MCF 10A (cell line): ENCODE measurements at regions not wholly inside any gene's neighbourhood (a gene's known extent, or its start where the extent isn't known, plus 50 kb on each side); places are given as distances from the start of the nearest gene placed in this dataset.

ENCODE experiments used
- BruUV-seq: library from RNA; stranded (reverse); fragments of 400-500 nt; replicated peaks from 2 replicates; lab custom pipeline; 2021; lab: Mats Ljungman, UMichigan
- CTCF ChIA-PET: fragments of 300-600 bp; sonication (Branson Sonifier 250); formaldehyde crosslinking; extraction: SDS; loops from one replicate; lab custom pipeline; 2021; ENCODE audit warnings: antibody characterized with exemption, inconsistent platforms; lab: Yijun Ruan, JAX
- POLR2A ChIA-PET: fragments of 300-600, 350-650 bp; sonication (Branson Sonifier 250); formaldehyde crosslinking; extraction: SDS; loops from one replicate; lab custom pipeline; 2020; ENCODE audit warnings: antibody characterized with exemption, inconsistent platforms; lab: Yijun Ruan, JAX
- DNase-seq: peaks from one replicate; pipeline ENCODE4 v3.0.0-alpha.2; 2018; ENCODE audit not compliant: unreplicated experiment
- H3K27ac Mint-ChIP-seq: one replicate; pipeline ENCODE4 v1.8.0; 2022; ENCODE audit warnings: mild to moderate bottlenecking, low read depth, mixed read lengths; ENCODE audit not compliant: unreplicated experiment
- H3K27me3 Mint-ChIP-seq: one replicate; pipeline ENCODE4 v1.8.0; 2022; ENCODE audit warnings: mixed read lengths; ENCODE audit not compliant: insufficient read depth, unreplicated experiment
- H3K36me3 Mint-ChIP-seq: one replicate; pipeline ENCODE4 v1.8.0; 2022; ENCODE audit warnings: mild to moderate bottlenecking, moderate library complexity, mixed read lengths; ENCODE audit not compliant: insufficient read depth, unreplicated experiment
- H3K4me1 Mint-ChIP-seq: one replicate; pipeline ENCODE4 v1.8.0; 2022; ENCODE audit warnings: mixed read lengths; ENCODE audit not compliant: insufficient read depth, unreplicated experiment
- H3K4me3 Mint-ChIP-seq: one replicate; pipeline ENCODE4 v1.8.0; 2022; ENCODE audit warnings: mild to moderate bottlenecking, moderate library complexity, mixed read lengths; ENCODE audit not compliant: unreplicated experiment
- H3K9me3 Mint-ChIP-seq: one replicate; pipeline ENCODE4 v1.8.0; 2022; ENCODE audit warnings: mixed read lengths; ENCODE audit not compliant: unreplicated experiment
- CTCF ChIP-seq: fragments of 200-600 bp; IDR thresholded peaks from one replicate; pipeline ENCODE4 v1.8.0; 2022; ENCODE audit warnings: antibody characterized with exemption, mild to moderate bottlenecking; ENCODE audit not compliant: unreplicated experiment
- intact Hi-C: fragments of 100-400 bp; cut with micrococcal nuclease; formaldehyde crosslinking; loops from 2 replicates; pipeline ENCODE4 v1.14.1; 2022

- intact Hi-C loops: no loop called here
- peaks cover 9% of the 10 kb centered on the region for H3K4me1 Mint-ChIP-seq
- H3K27ac Mint-ChIP-seq: no peak overlapping the region
- no peak for DNase-seq
- H3K9me3 Mint-ChIP-seq: no peaks in the 10 kb centered on the region
- POLR2A ChIA-PET: no interaction called here
- no peak for TF ChIP-seq CTCF
- CTCF ChIA-PET: no interaction called here
- no peaks in the 10 kb centered on the region for H3K36me3 Mint-ChIP-seq
- no TSS peak for BruUV-seq
- H3K27me3 Mint-ChIP-seq: no peaks in the 10 kb centered on the region
- H3K4me3 Mint-ChIP-seq: no peak overlapping the region
Observed at GRCh38 chr11:104704146-104704830, 194.0 kb downstream of the CASP12 start.

- no peak overlapping the region for H3K4me3 Mint-ChIP-seq
- no peaks in the 10 kb centered on the region for H3K9me3 Mint-ChIP-seq
- H3K27me3 Mint-ChIP-seq: no peaks in the 10 kb centered on the region
- no peak for DNase-seq
- CTCF ChIA-PET: no interaction called here
- POLR2A ChIA-PET: interaction anchor here (0.5 kb wide), 1 partner anchor 75 kb away, joined by 3 read pairs; no protein-coding TSS in a partner anchor
- peaks cover 4% of the 10 kb centered on the region for H3K4me1 Mint-ChIP-seq
- no peak overlapping the region for H3K27ac Mint-ChIP-seq
- no peak for TF ChIP-seq CTCF
- BruUV-seq: no TSS peak
- no peaks in the 10 kb centered on the region for H3K36me3 Mint-ChIP-seq
- intact Hi-C loops: no loop called here
Observed at GRCh38 chr11:104700609-104701008, 197.7 kb downstream of the CASP12 start.

GRCh38 chr11:104699981-104700380 lies 198.3 kb downstream of the CASP12 start:
- no peaks in the 10 kb centered on the region for H3K36me3 Mint-ChIP-seq
- H3K27me3 Mint-ChIP-seq: no peaks in the 10 kb centered on the region
- TF ChIP-seq CTCF: no peak
- ChIA-PET POLR2A (no interaction called here), CTCF (interaction anchor here (0.6 kb wide), 1 partner anchor 1103 kb away, joined by 3 read pairs; no protein-coding TSS in a partner anchor)
- H3K27ac Mint-ChIP-seq: no peak overlapping the region
- no peaks in the 10 kb centered on the region for H3K4me1 Mint-ChIP-seq
- no peaks in the 10 kb centered on the region for H3K9me3 Mint-ChIP-seq
- BruUV-seq: no TSS peak
- no peak for DNase-seq
- no peak overlapping the region for H3K4me3 Mint-ChIP-seq
- intact Hi-C loops: no loop called here

- Mint-ChIP-seq H3K27me3 (no peaks in the 10 kb centered on the region), H3K27ac (no peak overlapping the region), H3K36me3 (no peaks in the 10 kb centered on the region), H3K4me3 (no peak overlapping the region), H3K4me1 (peaks cover 6% of the 10 kb centered on the region), H3K9me3 (peaks cover 7% of the 10 kb centered on the region)
- ChIA-PET POLR2A (interaction anchor here (0.6 kb wide), 1 partner anchor 144 kb away, joined by 3 read pairs; no protein-coding TSS in a partner anchor), CTCF (no interaction called here)
- intact Hi-C loops: no loop called here
- DNase-seq: no peak
- no peak for TF ChIP-seq CTCF
- BruUV-seq: no TSS peak
Observed at GRCh38 chr11:104695065-104695463, 203.2 kb downstream of the CASP12 start.
